A172 (cell line): ENCODE measurements at regions not wholly inside any gene's neighbourhood (a gene's known extent, or its start where the extent isn't known, plus 50 kb on each side); places are given as distances from the start of the nearest gene placed in this dataset.
"Not testable (repeated sequence)": the region's sequence is repeated elsewhere in the genome, so short reads cannot be mapped to it uniquely, and the experiment has no call there.

Experiments
- DNase-seq: peaks from one replicate; pipeline ENCODE4 v3.0.0-alpha.2; 2015; ENCODE audit warnings: low spot score

DNA sequence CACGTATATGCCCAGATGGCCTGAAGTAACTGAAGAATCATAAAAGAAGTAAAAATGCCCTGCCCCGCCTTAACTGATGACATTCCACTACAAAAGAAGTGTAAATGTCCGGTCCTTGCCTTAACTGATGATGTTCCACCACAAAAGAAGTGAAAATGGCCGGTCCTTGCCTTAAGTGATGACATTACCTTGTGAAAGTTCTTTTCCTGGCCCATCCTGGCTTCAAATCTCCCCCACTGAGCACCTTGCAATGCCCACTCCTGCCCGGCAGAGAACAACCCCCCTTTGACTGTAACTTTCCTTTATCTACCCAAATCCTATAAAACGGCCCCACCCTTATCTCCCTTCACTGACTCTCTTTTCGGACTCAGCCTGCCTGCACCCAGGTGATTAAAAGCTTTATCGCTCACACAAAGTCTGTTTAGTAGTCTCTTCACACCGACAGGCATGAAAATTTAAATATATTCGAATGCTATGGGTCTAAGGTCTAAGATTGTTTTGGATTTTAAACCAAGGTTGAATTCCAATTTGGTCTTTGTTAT is 329.3 kb upstream of the POT1 start:
- DNase-seq: not testable (repeated sequence)

DNA sequence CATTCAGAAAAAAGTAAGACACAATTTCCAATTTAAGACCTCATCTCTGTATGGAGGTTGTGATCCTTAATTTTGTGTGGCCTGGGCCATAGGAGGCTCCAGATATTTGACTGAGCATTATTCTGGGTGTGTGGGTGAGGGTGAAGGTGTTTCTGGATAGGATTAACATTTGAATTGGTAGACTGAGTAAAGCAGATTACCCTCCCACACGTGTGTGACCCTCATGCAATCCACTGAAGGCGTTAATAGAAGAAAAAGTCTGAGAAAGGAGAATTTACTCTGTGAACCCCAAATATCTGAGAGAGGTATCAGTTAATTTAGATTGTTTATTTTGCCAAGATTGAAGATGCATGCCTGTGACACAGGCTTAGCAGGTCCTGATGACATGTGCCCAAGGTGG is 328.0 kb upstream of the POT1 start:
- DNase-seq: no peak

DNA sequence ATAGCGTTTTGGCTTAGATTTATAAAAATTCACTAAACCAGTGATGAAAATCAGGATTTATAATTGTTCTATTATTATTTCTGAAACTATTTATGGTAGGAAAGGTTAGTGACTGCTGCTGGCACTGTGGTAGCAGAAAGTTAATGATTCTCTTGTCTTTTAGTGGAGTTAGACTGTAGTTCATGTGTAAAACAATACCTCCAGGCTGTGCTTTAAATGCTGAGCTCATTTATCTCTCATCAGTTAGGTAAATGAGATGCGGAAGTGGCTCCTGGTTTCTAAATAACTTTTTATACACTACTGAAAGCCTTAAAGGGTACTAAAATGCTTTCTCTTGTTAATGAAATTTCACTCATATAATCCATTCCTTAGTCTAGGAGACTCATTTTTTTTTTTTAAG is 326.8 kb upstream of the POT1 start:
- DNase-seq: no peak

DNA sequence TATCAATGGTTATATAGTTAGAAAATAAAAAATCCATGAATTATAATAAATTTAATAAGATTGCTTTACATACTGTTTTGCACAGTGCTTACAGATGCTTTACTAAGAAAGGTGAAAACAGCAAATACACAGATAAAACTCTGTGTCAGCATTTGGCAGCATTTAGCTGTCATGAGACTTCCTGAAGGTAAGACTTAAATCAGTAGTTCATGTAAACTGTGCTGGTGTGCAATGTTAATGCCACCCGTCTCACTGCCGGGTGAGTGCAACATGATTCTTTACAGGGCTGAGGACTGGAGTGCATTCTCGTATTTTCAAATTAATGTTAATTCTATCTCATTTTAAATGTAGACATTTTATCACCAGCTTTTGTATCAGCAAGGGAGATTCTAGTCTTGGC is 326.2 kb upstream of the POT1 start:
- no peak for DNase-seq

DNA sequence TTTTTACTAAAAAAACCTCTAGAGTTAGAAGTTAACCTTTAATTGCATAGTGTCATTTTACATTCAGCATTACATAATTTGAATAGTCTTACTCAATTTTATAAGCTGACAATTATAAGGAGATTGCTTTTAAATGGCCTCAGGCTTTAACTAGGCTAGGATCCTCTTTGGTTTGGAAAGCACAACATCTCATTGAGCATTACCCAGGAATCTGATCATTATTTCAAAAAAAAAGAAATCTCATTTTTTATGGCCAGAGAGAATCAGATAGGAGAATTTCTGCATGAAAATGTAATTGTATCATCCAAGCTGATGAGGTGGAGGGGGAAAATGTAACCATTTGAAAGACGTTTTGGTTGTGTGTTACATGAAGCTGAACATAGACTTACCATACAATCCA is 324.9 kb upstream of the POT1 start:
- DNase-seq: no peak

DNA sequence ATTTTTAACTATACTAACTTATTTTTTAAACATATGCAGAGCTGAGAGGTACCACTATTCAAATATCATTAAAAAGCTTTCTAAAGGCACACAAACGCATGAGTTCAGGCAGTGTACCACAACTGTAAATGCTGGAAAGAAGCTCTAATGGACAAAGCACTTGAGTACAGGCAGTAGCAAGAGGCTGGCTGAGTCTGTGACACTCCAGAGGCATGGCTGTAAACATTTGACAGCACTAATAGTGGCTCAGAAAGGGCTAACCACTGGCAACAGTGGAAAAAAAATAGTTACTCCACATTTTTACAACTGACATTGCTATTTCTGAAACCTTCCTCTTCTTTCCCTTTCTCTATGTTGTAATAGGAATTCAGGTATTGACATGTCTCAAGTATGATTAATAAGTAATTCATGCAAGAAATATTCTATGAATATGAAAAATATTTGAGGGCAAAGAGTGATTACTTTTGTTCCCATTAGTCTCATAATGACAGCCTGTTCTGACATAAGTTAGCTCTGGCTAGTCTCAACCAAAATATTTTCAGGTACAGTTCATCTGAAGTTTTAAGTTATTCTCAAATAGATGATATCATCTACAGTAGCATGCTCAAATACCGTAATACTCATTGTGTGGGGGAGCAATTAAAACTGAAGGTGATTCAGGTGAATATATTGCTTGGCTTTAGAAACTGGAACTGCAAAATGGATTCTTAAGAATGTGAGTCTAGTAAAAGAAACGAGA is 324.0 kb upstream of the POT1 start:
- DNase-seq: no peak

DNA sequence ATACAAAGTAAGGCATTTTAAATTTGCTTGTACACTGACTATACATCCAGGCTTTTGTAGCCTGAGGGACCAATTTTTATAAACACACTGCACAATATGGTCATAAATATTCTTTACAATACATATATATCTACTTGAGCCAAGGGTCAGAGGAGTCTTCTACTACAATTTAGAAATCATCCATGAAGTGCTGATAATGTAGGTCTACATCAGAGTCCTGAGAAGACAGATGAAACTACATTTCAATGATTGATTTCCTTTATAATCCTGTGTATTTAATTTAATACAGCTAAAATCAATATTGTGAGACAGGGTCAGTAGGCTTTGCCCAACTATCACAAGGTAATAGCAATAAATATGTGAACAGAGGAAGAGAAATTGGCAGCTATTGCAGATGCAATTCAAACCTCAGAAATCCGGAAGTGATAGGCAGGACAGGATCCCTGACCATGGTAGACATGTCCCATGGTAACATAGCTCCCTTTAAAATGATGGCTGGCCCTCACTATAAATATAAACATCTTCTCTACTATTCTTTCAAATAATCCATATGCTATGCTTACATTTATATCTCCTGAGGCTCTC is 318.0 kb upstream of the POT1 start:
- no peak for DNase-seq

DNA sequence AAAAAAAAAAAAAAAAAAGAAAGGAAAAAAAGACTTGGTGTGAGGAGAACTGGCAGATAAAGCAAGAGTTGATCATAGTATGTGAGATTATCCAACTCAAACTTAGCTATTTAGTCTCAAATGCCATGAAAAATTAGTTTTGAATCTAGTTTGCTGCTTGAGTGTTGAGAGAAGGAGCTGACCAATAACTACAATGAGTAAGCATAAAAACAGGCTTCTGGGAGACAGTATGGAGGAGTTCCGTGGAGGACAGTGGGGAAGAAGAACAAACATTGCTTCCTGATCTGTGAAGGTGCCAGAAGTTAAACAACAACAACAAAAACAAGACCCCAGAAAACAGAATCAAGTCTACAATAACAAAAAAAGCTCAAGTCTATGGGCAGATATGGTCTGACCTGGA is 317.1 kb upstream of the POT1 start:
- DNase-seq: no peak

DNA sequence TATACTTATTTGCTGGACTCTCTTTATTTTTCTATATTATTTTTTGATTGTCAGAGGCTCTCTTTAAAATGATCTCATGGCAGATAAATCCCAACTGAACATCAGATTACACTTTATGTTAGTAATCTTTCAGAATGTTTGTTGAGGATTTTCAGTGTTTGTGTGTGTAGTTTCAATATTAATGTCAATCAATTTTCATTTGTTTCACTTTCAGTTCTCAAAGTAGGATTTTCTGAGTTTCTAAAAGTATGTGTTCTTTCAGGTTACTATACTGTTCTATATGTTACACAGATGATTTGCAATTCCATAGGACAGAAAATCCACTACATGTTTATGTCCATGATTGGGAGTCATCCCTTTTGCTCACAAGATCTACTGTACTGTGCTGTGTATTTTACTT is 311.9 kb upstream of the POT1 start:
- no peak for DNase-seq

DNA sequence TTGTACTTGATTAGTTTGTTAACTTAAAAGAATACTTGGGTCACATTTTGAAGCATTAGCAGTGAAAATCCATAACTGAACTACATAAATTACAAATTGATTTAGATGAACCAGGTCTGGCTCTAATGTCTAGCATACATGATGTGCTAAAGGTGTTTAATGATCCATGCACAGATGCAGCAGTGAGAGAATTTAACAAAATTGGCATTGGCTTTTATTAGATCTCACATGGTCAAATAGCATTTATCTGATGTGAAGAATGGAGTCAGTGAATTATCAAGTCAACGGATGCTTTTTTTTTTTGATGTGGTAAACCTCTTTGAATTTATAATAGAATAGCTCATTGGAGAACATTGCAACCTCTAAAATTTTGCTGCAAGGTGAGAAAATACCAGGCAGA is 293.0 kb upstream of the POT1 start:
- no peak for DNase-seq

DNA sequence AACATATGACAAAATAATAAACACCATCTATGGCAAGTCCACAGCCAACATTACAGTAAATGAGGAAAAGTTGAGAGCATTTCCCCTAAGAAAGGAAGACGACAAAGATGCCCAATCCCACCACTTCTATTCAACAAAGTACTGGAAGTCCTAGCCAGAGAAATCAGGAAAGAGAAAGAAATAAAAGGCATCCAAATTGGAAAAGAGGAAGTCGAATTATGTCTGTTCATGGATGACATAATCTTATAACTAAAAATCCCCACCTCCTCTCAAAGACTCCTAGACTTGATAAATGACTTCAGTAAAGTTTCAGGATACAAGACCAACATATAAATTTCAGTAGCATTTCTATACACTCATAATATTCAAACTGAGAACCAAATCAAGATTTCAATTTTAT is 288.5 kb upstream of the POT1 start:
- DNase-seq: no peak

DNA sequence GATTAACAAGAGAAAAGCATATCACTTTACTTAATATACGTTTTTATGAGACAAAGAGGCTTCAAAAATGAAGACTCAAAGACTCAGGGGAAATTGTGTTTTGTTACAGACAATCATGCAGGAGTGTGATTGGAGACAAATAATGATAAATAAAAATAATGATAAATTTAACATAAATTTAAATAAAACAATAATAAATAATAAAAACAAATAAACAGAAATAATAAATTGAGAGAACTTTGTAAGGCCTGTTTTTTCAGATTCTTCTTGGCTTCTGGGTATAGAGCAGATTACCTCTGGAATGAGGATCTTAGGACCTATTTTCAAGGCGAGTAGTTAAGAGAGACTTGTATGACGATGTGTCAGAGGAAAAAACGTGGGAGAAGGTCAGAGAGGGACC is 271.4 kb upstream of the POT1 start:
- no peak for DNase-seq

DNA sequence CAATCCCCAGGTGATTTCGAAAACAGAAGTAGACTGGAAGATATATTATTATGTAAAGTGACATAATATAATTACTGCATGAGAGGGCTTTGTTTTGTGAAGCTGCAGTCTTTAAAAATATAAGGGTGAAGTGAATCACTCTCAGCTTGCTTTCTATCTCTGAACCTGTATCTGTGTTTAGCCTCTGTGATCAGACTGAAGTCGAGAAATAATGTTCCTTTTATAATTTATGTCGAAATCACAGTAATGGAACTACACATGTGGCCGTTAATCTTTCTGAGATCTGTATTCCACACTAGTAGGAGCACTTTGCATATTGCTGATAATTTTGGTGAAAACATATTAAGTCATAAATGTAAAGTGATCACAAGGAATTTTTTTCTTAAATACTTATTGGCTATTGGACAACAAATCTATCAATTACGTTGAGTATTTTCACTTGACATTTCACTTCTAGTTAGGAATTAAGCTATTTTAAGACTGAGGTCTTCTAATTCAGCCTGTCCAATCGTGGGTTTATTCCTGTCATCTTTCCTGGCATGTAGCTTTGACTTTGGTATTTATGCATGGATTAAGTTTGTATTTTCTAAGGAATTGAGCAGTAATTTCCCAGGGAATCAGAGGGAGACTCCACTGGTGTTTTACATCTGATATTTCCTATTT is 268.2 kb upstream of the POT1 start:
- DNase-seq: no peak

DNA sequence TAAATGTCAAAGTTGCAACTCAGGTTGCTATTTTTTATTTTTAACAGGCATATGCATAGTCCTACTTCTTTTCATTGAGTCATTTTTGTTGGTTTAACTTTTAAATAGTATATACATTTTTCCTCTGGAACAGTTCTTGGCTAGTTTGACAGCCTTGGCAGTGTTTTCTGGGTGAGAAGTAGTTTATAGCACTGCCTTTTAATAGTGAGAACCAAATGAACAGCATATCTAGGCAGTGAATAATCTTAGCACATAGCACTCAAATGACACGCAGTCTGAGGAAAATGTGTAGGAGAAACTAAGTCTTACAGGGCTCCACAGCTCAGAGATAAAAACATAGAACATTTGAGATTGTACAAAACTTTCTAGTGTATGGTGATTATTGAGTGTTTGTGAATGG is 265.5 kb upstream of the POT1 start:
- DNase-seq: no peak

DNA sequence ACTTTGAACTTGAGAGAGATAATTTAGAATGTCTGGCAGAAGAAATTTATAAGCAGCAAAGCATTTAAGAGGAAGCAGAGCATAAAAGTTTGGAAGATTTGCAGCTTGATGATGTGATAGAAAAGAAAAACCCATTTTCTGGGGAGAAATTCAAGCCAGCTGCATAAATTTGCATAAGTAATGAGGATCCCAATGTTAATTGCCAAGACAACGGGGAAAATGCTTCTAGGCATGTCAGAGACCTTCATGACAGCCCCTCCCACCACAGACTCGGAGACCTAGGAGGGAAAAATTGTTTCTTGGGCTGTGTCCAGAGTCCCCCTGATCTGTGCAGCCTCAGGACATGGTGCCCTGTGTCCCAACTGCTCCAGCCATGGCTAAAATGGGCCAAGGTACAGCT is 263.6 kb upstream of the POT1 start:
- no peak for DNase-seq

DNA sequence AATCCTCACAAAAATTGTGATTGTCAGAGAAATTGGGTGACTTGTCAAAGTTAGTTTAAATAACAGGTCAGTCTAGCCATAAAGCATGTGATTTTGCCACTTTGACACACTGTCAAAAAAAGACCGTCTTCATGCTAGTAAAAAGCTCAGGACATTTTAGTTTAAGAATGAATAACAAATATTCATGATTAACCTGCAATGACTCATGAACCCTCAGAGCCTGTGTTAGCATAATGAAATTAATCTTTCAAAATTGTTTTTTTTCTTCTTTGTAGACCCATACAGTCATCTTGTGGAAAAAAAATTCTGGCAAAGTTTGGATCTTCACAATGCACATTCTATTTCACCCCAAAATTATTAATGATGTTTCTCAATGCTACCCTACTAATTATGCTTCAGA is 255.2 kb upstream of the POT1 start:
- no peak for DNase-seq

DNA sequence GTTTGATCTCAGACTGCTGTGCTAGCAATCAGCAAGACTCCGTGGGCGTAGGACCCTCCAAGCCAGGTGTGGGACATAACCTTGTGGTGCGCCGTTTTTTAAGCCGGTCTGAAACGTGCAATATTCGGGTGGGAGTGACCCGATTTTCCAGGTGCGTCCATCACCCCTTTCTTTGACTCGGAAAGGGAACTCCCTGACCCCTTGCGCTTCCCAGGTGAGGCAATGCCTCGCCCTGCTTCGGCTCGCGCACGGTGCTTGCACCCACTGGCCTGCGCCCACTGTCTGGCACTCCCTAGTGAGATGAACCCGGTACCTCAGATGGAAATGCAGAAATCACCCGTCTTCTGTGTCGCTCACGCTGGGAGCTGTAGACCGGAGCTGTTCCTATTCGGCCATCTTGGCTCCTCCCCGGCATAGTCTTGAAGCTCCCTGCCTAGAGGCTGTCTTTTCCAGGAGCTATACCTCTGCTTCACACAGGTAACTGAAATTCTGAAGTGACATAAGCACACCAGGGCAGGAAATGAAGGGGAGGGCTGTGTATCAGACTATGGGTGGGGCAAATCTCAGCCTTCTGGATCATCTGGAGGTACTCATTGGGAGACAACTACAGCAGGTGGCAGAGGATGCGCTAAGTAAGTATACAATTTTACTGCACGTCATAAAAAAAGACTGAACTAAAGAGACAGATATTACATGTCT is 252.1 kb upstream of the POT1 start:
- DNase-seq: peak; percentile 4

DNA sequence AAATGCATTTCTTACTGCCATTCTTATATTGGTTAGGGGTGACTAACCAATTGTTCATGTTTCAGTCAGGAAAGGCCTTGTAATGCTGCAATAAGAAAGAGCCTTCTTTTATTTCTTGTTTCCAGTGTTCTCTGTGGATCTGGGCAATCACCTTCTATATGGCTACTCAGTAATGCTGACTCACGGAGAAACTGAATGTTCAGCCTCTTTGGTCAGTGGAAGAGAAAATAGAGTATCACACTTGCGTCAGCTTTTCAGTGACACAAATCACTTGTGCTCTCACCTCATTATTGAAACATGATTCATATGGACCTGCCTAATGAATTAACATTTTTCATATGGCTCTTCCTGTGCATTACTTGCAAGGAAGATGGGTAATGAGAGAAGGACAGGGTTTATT is 243.9 kb upstream of the POT1 start:
- DNase-seq: peak; percentile 5

DNA sequence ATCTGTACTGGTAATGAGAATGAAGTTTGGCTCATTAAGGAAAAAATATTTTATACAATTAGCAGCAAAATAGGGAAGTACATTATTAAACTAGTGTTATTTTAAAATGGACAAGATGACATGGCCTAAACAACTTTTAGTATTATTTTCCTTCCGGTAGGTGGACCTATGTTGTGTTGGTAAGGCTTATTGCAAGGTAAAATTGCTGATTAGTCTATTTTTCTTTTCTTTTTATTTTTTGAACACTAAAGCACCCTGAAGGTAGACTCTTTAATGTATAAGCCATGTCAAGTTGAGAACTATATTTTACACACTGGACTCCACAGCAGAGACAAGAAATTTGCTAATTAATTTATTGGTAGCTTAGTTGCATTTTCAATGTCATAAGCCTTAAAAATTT is 239.5 kb upstream of the POT1 start:
- no peak for DNase-seq

DNA sequence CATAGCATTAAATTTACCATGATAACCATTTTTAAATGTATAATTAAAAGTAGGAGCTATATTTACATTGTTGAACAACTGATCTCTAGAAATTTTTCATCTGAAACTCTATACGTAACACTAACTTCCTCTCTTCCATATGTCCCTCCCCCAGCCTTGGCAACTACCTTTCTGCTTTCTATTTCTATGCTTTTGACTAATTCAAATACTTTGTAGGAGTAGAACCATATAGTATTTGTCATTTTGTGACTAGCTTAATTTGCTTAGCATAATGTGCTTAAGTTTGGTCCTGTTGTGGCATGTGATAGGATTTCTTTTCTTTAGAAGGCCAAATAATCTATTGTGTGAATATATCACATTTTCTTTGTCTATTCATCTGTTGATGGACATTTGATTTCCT is 225.3 kb upstream of the POT1 start:
- no peak for DNase-seq

DNA sequence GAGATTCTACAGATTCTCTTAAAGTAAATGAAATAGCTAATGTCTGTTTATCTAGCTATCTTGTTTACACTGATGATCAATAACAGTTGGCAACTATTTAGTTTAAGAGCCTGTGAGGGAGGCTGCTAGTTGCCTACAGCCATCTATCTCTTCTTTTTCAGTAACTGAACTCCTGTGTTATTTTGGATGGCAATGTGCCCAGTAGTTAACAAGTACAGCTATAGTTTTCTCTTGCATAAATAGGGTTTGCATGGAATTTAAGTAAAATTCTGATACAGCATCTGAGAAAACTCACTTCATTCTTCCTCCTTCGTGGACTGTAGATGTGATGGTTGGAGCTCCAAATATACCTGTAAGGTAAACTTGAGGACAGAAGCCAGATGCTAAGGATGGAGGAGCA is 219.5 kb upstream of the POT1 start:
- DNase-seq: no peak

DNA sequence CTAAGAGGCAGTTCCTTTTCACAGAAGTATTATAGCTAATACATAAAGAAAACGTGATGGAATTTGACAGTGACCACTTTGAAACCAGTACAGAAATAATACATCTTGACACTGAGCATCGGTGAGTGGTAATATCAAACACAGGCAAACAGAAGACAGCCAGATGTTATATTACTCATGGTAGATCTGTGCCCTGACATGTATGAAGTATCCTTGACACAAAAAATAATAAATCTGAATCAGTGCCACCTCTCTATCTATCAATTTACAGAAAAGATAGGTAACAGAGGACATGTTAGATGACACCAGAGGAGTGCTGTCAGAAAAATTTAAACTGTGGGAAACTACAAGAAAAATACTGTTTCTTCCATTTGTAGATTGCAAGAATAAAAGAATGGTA is 217.4 kb upstream of the POT1 start:
- DNase-seq: no peak
